ENCODE measurements at regions not wholly inside any gene's neighbourhood (a gene's known extent, or its start where the extent isn't known, plus 50 kb on each side); places are given as distances from the start of the nearest gene placed in this dataset.
"Not testable (repeated sequence)": the region's sequence is repeated elsewhere in the genome, so short reads cannot be mapped to it uniquely, and the experiment has no call there.

DNA sequence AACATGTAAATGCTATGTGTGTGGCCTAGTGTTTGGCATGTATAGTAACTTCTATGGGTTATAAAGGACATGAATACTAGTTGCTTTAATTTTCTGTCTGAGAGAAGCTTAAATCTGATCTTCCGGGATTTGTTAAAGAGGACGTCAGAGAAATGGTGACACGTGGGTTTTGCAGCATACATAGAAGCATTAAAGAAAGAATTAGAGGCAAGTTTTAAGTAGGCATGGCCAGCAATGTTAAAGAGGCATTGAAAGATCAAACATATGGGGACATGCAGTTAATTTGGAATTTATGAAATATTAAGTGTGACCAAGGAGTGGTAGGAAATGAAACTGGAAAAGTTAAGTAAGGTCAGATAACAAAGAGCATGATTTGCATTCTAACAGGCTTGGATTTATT lies 311.4 kb upstream of the RIOK2 start:
- FAIRE-seq (no peak), DNase-seq (ENCODE audit: insufficient read length) (no peak)
- no peak for TF ChIP-seq POLR2AphosphoS5 (IDR thresholded peaks at IDR 0.05; ENCODE audit: low read depth, low read length)
- no peak for TF ChIP-seq POLR2A (IDR thresholded peaks at IDR 0.05; ENCODE audit: low read depth, low read length)
- TF ChIP-seq TAF1 (IDR thresholded peaks at IDR 0.05; ENCODE audit: borderline replicate concordance, low read depth, low read length) = no peak

DNA sequence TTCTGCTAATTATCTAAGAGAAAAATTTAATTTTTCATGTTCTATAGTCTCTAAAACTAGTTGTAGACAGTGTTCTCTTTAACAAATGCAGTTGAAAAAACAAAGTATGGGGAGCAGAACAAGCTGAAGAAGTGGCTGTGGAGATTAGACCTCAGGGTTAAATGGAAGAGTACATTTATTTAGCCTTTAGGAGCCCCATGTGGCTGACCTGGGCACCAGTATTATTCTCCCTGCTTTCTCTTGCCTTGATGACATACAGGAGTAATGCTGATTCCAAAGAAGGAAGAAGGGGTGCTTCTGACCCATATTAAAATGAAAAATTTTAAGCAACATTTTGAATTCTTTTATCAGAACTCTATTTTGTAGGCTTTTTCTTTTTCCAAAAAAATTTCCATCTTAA lies 312.3 kb upstream of the RIOK2 start:
- TF ChIP-seq POLR2AphosphoS5 (IDR thresholded peaks at IDR 0.05; ENCODE audit: low read depth, low read length) = no peak
- FAIRE-seq (no peak), DNase-seq (ENCODE audit: insufficient read length) (no peak)

DNA sequence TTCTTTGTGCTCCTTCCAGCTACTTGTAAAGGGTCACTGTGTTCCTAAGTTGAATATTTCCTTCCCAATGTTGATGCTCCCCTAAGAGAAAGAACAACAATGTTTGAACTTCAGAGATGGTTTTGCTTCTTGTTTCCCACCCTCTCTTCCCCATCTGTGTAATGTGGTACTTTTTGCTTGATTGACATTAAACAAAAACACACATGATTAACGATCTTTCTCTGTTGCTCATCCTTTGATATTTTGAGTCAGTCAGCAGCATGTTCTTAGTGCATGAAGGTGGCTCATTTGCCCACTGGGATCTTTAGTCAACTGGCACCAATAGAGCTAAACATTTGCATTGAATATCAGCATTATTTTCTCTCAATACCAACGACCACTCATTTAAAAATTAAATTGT lies 313.0 kb upstream of the RIOK2 start:
- TF ChIP-seq POLR2A (IDR thresholded peaks at IDR 0.05; ENCODE audit: low read depth, low read length) (no peak), TAF1 (IDR thresholded peaks at IDR 0.05; ENCODE audit: borderline replicate concordance, low read depth, low read length) (no peak), POLR2AphosphoS5 (IDR thresholded peaks at IDR 0.05; ENCODE audit: low read depth, low read length) (no peak)
- DNase-seq (ENCODE audit: insufficient read length) = no peak
- FAIRE-seq = peak; percentile 9

DNA sequence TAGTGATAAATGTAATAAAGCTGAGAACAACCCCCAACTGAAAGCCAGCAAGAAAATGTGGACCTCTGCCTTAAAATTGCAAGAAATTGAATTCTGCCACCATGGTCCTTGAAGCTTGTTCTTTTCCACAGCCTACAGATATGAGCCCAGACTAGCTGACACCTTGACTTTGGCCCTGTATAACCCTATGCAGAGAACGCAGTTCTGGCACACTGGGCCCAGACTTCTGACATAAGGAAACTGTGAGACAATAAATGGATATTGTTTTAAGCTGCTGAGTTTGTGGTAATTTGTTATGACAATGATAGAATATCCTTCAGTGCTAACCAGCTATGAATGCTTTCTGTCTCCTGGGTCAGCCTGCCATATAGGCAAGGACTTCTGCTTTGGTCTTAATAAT lies 315.6 kb upstream of the RIOK2 start:
- TF ChIP-seq TAF1 (IDR thresholded peaks at IDR 0.05; ENCODE audit: borderline replicate concordance, low read depth, low read length) (no peak), POLR2A (IDR thresholded peaks at IDR 0.05; ENCODE audit: low read depth, low read length) (no peak), POLR2AphosphoS5 (IDR thresholded peaks at IDR 0.05; ENCODE audit: low read depth, low read length) (no peak)
- FAIRE-seq = no peak
- DNase-seq (ENCODE audit: insufficient read length) = no peak

DNA sequence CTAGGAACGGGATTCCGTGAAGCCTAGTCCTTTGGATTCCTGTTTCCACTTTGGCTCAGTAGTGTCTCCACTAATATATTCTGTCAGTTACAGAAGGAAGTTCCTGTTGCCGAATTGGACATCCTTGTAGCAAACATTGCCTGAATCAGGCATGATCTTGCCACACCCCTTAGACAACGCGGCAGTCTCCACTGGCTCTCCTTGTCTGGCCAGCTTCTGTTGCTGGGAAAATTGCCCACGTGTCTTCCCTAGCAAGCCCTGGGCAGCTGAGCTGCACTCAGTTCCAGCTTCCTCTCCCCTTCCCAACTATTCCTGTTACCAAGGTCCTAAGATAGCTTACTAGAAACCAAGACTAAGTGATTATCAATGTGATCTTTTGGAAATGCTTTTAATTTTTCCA lies 316.6 kb upstream of the RIOK2 start:
- FAIRE-seq (no peak), DNase-seq (ENCODE audit: insufficient read length) (no peak)
- TF ChIP-seq POLR2A (IDR thresholded peaks at IDR 0.05; ENCODE audit: low read depth, low read length) (no peak), TAF1 (IDR thresholded peaks at IDR 0.05; ENCODE audit: borderline replicate concordance, low read depth, low read length) (no peak), POLR2AphosphoS5 (IDR thresholded peaks at IDR 0.05; ENCODE audit: low read depth, low read length) (no peak)

DNA sequence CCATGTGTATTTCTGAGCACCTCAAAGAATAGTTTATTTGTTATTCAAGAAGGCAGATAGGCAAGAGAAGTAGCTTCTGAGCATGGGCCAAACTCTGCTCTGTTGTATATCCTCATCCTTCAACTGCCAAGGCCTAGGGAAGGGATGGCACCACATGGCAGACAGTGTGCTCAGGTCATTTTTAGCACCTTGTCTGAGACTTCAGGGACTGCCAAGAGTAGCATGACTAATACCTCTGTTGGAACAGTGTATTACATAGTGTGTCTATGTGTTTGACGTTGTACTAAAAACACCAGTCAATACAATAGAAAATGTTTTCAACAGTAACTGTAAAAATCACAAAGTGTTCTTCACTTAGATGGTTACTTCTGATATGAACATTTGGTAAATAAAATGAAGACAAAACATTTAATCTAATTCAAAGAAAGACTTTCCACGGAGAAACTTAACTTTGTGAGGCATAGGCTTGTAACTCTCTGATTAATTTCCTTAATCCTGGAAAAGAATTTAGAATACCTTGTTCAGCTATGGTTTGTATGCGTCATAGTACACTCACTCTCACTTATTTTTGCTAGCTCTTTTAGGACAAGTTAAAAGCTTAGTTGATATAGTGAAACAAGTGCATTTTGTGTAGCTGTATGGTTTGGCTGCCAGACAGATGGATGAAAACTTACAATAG lies 318.4 kb upstream of the RIOK2 start:
- no peak for DNase-seq (ENCODE audit: insufficient read length)
- TF ChIP-seq TAF1 (IDR thresholded peaks at IDR 0.05; ENCODE audit: borderline replicate concordance, low read depth, low read length) (no peak), POLR2A (IDR thresholded peaks at IDR 0.05; ENCODE audit: low read depth, low read length) (no peak), POLR2AphosphoS5 (IDR thresholded peaks at IDR 0.05; ENCODE audit: low read depth, low read length) (no peak)
- FAIRE-seq = no peak

DNA sequence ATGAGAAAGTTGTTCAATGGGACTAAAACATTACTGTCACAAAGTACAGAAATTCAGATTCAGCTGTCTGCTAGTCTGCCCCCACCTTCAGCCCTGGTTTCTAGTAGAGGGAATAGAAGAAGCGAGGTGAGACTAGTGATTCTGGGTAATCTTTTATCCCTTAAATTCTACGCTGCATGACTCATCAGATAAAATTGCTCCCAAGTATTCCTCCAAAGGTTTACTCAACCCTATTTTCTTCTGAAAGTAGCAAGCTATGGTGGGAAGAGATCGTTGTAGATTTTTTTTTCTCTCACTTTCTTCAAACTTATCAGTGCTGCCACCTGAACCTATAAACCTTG lies 318.9 kb upstream of the RIOK2 start:
- no peak for TF ChIP-seq TAF1 (IDR thresholded peaks at IDR 0.05; ENCODE audit: borderline replicate concordance, low read depth, low read length)
- TF ChIP-seq POLR2A (IDR thresholded peaks at IDR 0.05; ENCODE audit: low read depth, low read length) = no peak
- TF ChIP-seq POLR2AphosphoS5 (IDR thresholded peaks at IDR 0.05; ENCODE audit: low read depth, low read length) = no peak
- DNase-seq (ENCODE audit: insufficient read length) (no peak), FAIRE-seq (no peak)

DNA sequence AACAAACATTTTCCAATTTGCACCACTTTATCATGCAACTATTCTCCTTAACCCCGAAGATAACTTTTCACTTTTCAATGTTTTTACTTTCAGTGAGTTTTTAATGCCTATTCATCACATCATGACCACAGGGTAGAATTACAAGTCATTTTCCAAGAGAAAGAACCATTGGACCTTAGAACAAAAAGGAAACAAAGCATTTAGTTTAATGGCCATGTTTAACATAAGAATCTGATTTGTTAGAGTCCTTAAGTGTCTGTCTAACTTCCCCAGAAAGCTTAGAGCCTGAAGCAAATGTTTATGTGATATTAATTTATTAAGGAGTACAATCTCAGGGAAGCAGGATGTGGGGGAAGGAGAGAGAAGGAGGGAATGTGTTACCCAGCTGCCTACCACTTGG lies 325.8 kb upstream of the RIOK2 start:
- TF ChIP-seq TAF1 (IDR thresholded peaks at IDR 0.05; ENCODE audit: borderline replicate concordance, low read depth, low read length) (no peak), POLR2AphosphoS5 (IDR thresholded peaks at IDR 0.05; ENCODE audit: low read depth, low read length) (no peak), POLR2A (IDR thresholded peaks at IDR 0.05; ENCODE audit: low read depth, low read length) (no peak)
- DNase-seq (ENCODE audit: insufficient read length) = no peak
- FAIRE-seq = no peak

DNA sequence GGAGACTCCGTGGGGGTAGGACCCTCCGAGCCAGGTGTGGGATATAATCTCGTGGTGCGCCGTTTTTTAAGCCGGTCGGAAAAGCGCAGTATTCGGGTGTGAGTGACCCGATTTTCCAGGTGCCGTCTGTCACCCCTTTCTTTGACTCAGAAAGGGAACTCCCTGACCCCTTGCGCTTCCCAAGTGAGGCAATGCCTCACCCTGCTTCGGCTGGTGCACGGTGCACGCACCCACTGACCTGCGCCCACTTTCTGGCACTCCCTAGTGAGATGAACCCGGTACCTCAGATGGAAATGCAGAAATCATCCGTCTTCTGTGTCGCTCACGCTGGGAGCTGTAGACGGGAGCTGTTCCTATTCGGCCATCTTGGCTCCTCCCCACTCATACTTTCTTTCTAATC lies 336.5 kb upstream of the RIOK2 start:
- FAIRE-seq; DNase-seq (ENCODE audit: insufficient read length): not testable (repeated sequence)

DNA sequence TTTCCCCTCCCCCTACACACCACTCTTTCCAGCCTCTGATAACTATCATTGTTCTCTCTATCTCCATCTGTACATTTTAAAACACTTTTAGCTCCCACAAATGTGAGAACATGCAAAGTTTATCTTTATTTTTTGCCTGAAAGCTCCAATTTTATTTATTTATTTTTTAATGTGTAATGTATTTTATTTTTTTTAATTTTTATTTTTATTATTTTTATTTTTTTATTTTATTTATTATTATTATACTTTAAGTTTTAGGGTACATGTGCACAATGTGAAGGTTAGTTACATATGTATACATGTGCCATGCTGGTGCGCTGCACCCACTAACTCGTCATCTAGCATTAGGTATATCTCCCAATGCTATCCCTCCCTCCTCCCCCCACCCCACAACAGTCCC lies 340.3 kb upstream of the RIOK2 start:
- DNase-seq (ENCODE audit: insufficient read length); FAIRE-seq: not testable (repeated sequence)

DNA sequence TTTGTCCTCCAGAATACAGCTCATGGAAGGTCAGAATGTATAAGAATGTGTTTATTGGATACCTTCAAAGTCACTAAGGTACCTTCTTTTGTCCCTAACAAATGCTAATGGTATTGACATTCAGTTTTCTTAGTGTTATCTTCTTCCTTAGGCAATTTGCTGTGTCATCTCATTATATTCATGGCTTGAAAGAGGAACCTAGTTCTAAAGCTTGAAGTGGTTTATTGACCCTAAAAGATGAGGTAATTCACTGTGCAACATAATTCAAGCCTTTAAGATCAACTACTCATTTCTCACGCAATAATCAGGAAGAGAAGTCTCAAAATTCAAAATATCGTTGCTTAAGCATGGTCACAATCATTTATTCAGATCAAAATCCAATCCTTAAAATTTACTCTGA lies 342.7 kb upstream of the RIOK2 start:
- no peak for DNase-seq (ENCODE audit: insufficient read length)
- FAIRE-seq = no peak
- TF ChIP-seq POLR2AphosphoS5 (IDR thresholded peaks at IDR 0.05; ENCODE audit: low read depth, low read length) = no peak
- no peak for TF ChIP-seq TAF1 (IDR thresholded peaks at IDR 0.05; ENCODE audit: borderline replicate concordance, low read depth, low read length)
- TF ChIP-seq POLR2A (IDR thresholded peaks at IDR 0.05; ENCODE audit: low read depth, low read length) = no peak

DNA sequence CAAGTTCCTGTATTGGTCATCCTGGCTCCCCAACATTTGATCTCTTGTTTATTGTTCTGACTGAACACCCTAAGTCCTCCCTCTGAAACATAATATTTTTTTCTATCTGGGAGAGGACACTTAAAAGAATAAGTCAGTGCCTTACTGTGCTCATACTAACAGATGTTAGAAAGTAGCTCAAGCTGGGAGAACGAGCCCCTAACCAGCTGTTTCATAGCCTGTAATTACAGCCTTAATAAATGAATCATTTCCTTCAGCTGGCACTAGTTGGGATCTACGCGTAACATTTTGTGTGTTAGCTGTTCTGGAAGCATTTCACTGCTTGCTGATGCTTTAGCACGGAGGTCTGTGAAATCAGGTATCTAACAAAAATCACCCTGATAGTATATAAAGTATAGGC lies 345.9 kb upstream of the RIOK2 start:
- DNase-seq (ENCODE audit: insufficient read length) (no peak), FAIRE-seq (no peak)
- TF ChIP-seq POLR2AphosphoS5 (IDR thresholded peaks at IDR 0.05; ENCODE audit: low read depth, low read length) (no peak), TAF1 (IDR thresholded peaks at IDR 0.05; ENCODE audit: borderline replicate concordance, low read depth, low read length) (no peak), POLR2A (IDR thresholded peaks at IDR 0.05; ENCODE audit: low read depth, low read length) (no peak)

DNA sequence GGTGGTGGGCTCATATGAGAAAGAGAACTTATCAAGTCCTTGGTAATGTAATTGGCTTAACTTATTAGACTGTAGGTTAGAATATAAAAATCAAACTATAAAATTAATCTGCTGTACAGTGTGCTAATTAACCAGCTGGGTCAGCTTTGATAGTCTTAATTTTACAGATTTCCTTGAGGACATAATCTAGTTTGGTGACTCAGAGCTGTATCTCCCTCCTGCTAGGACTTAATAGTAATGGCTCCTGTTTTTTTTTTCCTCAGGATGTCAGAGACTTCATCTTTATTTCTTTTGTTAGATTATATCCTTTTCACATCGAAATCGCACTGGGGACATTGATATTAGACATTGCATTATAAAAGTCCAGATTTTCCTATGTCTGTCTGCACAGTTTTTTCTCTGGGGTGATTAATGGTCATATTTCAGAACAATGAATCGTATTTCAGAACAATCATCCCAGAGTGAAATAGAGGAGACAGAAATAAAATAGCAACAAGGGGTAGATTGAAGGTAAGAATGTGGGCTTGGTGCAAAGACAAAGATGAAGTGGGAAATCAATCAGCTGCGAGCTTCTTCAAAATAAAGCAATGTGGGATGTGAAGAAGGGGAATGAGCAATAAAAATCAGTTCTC lies 346.4 kb upstream of the RIOK2 start:
- DNase-seq (ENCODE audit: insufficient read length) (no peak), FAIRE-seq (no peak)
- no peak for TF ChIP-seq TAF1 (IDR thresholded peaks at IDR 0.05; ENCODE audit: borderline replicate concordance, low read depth, low read length)
- no peak for TF ChIP-seq POLR2AphosphoS5 (IDR thresholded peaks at IDR 0.05; ENCODE audit: low read depth, low read length)
- no peak for TF ChIP-seq POLR2A (IDR thresholded peaks at IDR 0.05; ENCODE audit: low read depth, low read length)

All from GM12892 (cell line).